SK-N-MC (cell line): ENCODE measurements at regions not wholly inside any gene's neighbourhood (a gene's known extent, or its start where the extent isn't known, plus 50 kb on each side); places are given as distances from the start of the nearest gene placed in this dataset.

Experiments
- EZH2 ChIP-seq: fragments of 200-600 bp; sonication (generic); IDR thresholded peaks from one replicate; pipeline ENCODE4 v1.6.1; 2017; ENCODE audit warnings: antibody characterized with exemption
- FOXP2 ChIP-seq: optimal IDR thresholded peaks from 2 replicates; pipeline ENCODE3; 2011; ENCODE audit warnings: mild to moderate bottlenecking, moderate library complexity; ENCODE audit not compliant: insufficient read depth; ENCODE audit errors: extremely low read length, control extremely low read depth
- POLR2AphosphoS5 ChIP-seq: IDR thresholded peaks from 2 replicates; pipeline ENCODE4 v1.6.1; 2012; ENCODE audit warnings: mild to moderate bottlenecking, low read depth, low read length, borderline replicate concordance

DNA sequence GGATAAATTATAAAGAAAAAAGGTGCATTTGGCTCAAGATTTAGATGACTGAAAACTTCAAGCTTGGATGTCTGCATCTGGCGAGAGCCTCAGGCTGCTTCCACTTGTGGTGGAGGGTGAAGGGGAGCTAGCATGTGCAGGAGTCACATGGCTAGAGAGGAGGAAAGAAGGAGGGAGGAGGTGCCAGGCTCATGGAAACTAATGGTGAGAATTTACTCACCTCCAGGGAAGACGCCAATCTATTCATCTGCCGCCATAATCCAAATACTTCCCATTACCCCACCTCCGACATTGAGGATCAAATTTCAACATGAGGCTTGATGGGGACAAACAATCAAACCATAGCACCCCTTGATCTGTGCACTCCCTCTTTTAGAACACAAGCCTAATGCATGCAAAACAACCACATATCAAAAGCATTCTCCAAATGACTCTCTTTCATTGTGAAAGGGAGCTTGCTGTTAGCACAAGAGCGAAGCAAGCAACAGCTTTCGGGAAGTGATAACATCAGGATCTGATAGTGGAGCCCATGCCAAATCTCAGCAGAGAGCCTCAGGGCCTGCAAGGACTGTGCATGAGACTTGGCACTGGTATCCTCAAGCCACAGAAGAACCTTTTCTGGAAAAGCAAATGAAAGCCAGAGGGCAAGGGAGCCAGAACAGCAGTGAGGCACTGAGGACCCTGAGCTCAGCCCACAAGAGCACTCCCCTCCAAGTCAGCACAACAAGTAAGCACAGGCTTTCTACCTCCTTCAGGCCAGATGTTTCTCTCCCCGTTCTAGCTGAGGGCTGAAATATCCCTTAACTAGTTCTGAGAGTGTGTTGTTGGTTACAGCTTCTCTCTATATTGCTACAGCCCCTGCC lies 50.2 kb upstream of the THBS1 start:
- TF ChIP-seq POLR2AphosphoS5 (no peak), EZH2 (no peak), FOXP2 (no peak)
